Fibroblast of lung (primary cell): ENCODE measurements at regions not wholly inside any gene's neighbourhood (a gene's known extent, or its start where the extent isn't known, plus 50 kb on each side); places are given as distances from the start of the nearest gene placed in this dataset.

Source experiments
- EZH2 ChIP-seq: IDR thresholded peaks from 2 replicates; pipeline ENCODE4 v1.5.1; 2012; ENCODE audit warnings: low read length, control low read depth, mild to moderate bottlenecking; ENCODE audit errors: missing control alignments
- TF ChIP-seq, protein P1 (sequence below), 2 donors: IDR thresholded peaks in 1 of 2; conservative IDR thresholded peaks in 1 of 2; 1 replicate in 1 of 2; 2 replicates in 1 of 2; pipeline ENCODE4 v1.5.1; 2011 to 2012; ENCODE audit warnings: low read length in 2 of 2, control low read depth in 1 of 2, inconsistent platforms in 1 of 2, low read depth in 1 of 2, mild to moderate bottlenecking in 1 of 2

DNA sequence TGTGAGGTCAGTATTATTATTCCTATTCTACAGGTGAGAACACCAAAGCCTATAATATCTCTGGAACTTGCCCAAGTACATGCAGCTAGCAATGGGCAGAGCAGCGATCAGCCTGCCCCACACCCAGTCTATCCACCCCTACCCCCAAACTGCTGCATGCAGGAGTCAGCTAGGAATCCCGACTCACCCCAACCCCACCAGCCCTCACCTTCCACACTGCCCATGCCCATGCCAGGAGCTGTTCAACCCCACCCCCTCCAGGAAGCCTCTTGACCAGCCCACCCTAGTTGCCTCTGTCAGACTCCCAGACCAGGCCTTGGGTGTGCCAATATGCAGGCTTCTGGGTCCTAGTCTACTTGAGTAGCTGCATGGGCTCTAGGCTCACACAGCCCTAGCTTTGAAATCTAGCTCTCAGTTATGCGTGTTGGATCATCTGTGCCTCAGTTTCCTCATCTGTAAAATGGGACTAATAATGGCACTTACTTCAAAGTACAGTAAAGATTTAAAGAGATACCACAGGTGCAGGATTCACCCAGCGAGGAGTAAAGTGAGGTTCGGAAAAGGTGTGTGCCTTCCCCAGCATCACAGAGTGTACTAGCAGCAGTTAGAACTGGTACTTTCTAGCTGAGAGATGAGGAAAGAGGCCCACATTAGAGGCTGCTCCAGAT, 173.2 kb downstream of the VEGFA start:
- TF ChIP-seq, protein P1, sequence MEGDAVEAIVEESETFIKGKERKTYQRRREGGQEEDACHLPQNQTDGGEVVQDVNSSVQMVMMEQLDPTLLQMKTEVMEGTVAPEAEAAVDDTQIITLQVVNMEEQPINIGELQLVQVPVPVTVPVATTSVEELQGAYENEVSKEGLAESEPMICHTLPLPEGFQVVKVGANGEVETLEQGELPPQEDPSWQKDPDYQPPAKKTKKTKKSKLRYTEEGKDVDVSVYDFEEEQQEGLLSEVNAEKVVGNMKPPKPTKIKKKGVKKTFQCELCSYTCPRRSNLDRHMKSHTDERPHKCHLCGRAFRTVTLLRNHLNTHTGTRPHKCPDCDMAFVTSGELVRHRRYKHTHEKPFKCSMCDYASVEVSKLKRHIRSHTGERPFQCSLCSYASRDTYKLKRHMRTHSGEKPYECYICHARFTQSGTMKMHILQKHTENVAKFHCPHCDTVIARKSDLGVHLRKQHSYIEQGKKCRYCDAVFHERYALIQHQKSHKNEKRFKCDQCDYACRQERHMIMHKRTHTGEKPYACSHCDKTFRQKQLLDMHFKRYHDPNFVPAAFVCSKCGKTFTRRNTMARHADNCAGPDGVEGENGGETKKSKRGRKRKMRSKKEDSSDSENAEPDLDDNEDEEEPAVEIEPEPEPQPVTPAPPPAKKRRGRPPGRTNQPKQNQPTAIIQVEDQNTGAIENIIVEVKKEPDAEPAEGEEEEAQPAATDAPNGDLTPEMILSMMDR (conservative IDR thresholded peaks at IDR 0.05 in 1 of 2, IDR thresholded peaks at IDR 0.05 in 1 of 2; ENCODE audit: low read depth in 1 of 2, low read length in 2 of 2) = no peak
- no peak for TF ChIP-seq EZH2
